ENCODE measurements at regions not wholly inside any gene's neighbourhood (a gene's known extent, or its start where the extent isn't known, plus 50 kb on each side); places are given as distances from the start of the nearest gene placed in this dataset.
A peak's percentile ranks its signal among the peaks of the same experiment; 100 is the strongest.

DNA sequence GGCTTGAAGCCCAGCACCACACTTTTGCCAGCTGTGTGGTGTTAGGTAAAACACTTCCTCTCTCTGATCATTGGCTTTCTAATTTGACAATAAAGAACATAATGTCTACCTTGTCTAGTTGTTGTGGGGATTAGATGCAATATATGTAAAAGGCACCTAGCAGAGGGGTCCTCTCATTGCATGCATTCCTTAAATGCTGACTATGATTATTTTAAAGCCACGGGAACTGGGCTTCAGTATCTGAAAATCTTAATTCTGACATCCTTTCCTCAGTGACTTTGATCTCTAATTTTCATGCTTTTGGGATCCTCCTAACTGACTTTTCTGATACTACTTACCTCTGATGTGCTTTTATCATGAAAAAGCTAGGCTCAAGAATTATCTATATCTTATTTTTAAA is 596.3 kb downstream of the TAFA4 start:
- intact Hi-C loops (cut with DNase I, micrococcal nuclease) = no loop called here
- no peak for DNase-seq

DNA sequence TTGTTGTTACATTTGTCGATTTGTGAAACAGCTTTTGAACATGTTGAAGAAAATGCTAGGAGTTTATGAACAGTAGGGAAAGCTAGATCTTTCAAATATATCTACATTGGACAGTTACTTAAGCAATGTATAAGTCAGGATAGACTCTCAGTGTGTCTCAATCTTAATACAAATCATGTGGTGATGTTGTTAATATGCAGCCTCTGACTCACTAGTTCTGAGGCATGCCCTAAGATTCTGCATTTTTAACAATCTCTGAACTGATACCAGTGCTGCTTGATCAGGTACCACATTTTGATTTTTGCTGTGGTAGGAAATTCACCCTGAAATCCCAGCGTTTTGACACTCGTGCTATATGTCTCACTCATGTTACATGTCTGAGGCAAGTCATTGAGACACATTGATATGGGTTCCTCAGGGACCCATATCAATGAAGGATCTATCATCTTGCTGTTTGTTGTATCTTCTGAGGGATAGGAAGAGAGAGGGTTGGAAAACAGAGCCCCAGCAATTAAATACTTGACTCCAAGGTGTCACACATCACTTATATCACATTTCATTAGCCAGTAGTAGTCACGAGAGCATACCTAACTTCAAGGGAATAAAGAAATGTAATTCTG is 597.9 kb downstream of the TAFA4 start:
- intact Hi-C loops (cut with DNase I, micrococcal nuclease) = no loop called here
- DNase-seq (no peak), ATAC-seq (no peak)

More for the DNA sequence above, 596.3 kb downstream of the TAFA4 start:
- no peak for ATAC-seq

DNA sequence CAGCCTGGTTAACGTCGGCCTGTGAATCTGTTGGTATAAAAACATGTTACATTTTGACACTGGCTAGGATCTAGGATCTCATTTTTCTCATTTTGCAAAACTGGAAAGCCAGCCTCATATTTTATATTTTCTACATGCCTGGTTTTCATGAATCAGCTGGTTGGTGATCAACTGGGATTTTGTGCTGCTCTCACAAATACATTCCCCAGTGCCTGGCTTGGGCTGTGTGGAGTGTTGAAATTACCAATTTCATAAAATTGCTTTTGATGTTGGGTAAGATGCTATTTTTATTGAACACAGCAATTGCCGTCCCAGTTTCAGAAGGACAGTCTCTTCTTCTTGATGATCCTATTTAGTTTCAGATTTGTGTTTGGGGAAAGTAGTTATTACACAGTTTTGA is 604.3 kb downstream of the TAFA4 start:
- intact Hi-C loops (cut with DNase I, micrococcal nuclease) = no loop called here
- ATAC-seq (no peak), DNase-seq (no peak)

DNA sequence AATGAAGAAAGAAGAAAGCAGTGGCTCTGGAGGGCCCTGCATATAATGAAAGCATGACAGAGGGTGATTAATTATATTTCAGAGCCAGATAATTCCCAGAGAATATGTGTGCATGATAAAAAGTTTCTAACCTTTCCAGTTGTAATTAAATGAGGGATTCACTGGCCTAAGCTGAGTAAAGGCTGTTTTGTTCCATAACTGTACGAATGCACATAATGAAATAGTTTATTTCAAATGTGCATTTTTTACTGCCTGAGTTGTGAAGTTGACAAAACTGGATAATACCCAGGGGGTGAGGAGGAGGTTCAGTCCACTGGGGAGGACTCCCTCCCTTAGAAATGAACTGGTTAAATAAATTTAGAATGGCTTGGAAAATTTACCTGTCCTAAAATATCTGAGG is 616.4 kb downstream of the TAFA4 start:
- ATAC-seq (no peak), DNase-seq (no peak)
- intact Hi-C loops (cut with DNase I, micrococcal nuclease) = no loop called here

DNA sequence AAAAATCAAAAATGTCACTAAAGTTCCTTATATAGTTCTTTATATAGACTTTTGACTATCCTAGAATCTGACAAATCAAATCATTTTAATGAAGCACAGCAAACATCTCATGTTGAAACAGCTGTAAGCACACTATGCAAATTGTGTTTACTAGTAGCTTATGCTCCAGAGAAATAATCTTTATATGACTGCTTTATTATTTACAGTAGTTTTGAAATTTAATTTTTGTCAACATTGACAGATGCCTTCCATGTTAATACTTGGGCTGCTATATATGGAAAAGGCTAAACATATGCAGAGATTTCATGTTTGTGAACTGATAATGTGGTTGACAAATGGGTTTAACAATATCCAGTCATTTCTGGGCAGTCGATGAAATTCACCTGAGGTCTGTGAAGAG is 616.8 kb downstream of the TAFA4 start:
- intact Hi-C loops (cut with DNase I, micrococcal nuclease) = no loop called here
- no peak for ATAC-seq
- no peak for DNase-seq

DNA sequence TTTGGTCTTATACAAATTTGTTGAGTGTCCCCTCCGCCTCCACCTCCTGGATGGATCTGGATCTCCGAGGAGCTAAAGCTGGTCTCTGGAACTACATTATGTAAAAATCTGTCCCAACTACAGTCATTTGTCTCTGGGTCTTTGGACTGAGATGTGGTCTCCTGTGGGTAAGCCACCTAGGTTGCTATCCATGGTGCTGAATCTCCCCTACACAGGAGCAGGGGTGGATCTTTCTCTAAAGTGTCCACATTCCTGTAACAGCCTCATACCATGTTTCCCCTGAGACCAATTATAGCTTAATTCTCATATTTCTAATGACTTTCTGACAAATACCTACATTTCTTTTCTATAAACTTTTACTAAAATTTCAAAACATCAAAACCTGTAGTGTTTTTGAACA is 625.8 kb downstream of the TAFA4 start:
- intact Hi-C loops (cut with DNase I, micrococcal nuclease) = no loop called here
- ATAC-seq = no peak
- no peak for DNase-seq

DNA sequence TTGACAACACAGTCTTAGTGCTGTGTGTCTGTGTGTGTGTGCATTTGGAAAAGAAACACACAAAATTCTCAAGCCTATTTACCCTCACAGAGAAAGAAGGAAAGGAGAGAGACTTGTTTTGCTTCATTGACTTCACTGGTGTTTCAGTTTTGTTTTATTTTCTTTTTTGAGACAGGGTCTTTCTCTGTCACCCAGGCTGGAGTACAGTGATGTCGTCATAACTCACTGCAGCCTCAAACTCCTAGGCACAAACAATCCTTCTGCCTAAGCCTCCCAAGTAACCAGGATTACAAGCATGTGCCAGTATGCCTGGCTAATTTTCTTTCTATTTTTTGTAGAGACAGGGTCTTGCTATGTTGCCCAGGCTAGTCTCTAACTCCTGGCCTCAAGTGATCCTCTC is 636.9 kb downstream of the TAFA4 start:
- DNase-seq (no peak), ATAC-seq (no peak)
- intact Hi-C loops (cut with DNase I, micrococcal nuclease) = no loop called here

DNA sequence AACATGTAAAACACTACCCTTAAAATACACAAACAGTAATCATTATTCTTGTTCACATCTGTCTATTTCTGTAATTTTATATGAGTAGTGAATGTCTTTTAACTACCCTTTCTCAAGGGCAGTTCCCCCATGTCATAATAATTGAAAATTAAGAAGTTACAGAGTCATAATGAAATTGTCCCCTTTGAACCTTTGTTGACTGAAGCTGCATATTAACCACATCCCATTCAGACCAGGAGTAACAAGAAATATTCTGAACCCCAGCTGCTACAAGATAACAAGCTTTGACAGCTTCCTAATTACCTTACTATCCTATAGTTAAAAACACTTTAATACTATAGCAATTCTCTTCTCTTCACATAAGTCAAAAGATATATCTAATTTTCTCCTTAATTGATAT is 635.9 kb upstream of the SUCLG2 start:
- intact Hi-C loops (cut with DNase I, micrococcal nuclease) = no loop called here
- DNase-seq = no peak
- ATAC-seq = no peak

DNA sequence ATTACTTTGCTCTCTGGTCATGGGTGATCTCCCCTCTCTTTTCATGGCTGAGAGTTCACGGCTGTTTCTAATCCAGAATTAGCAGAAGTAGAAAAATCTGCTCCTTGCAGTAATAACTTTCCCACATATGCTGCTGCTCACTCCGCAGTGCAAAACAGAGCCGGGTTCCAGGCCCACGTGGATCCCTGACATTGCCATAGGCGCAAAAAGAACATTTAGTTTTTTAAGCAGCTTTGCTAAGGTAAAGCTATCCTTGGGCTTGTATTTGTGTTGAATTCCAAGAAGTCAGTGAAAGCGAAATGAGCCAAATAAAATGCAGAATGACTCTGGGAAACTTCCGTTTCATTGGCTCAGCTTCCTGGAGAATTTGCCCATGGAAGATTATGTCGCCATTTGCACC is 633.7 kb upstream of the SUCLG2 start:
- ATAC-seq (no peak), DNase-seq (no peak)
- intact Hi-C loops (cut with DNase I, micrococcal nuclease) = no loop called here

DNA sequence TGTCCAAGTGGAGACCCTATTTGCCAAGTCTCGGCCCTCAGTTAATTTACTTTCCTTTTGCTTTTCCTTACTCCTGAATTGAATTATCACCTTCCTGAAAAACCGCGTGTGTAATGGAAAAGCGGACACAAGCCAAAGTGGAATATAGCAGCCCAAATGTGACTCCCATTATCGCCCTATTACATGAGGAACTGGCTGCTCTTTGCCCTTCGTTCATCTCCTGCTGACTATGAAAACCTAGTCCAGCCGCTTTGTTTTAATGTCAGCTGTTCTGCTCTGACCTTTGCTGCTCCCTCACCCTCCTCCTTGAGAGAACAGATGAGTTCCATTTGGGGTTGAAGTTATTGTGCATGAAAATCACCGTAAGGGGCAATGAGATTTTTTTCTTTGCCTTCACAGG is 632.7 kb upstream of the SUCLG2 start:
- intact Hi-C loops (cut with DNase I, micrococcal nuclease) = no loop called here
- ATAC-seq (no peak), DNase-seq (no peak)

DNA sequence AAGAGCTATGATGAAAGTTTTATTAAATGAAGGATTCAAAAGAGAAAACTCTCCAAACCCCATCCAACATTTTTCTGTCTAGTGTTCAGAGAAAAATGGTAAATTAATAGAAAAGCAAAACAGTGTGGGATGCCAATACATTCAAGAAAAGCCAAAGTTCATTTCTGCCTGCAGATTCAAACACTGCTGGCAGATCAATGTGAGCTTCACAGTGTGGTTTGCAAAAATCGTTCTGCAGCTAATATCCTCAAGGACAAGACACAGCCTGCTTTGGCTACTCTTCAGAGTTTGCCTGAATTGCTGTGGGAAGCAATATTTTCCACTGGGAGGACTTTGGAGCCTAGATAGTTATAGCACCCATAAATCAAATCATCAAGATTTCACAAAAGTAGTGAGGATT is 619.9 kb upstream of the SUCLG2 start:
- no peak for ATAC-seq
- DNase-seq = no peak
- intact Hi-C loops (cut with DNase I, micrococcal nuclease) = no loop called here

DNA sequence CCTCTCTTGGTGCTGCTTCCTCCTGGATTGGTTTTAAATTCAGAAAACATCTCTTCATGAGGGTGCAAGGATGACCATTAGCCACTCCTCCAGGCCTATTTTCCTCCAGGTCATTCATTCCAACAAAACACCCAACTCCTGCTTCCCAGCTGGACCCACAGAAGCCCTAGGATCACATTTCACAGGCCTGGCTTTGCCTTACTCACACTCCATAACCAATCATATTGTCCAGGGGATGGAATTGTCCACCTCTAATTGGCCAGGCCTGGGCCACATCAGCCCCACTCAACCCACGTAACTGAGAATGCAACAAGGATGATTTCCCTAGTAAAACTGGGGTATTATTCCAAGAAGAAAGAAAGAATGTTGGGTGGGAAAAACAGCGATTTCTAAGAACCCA is 616.7 kb upstream of the SUCLG2 start:
- intact Hi-C loops (cut with DNase I, micrococcal nuclease) = no loop called here
- ATAC-seq = no peak
- DNase-seq = no peak

DNA sequence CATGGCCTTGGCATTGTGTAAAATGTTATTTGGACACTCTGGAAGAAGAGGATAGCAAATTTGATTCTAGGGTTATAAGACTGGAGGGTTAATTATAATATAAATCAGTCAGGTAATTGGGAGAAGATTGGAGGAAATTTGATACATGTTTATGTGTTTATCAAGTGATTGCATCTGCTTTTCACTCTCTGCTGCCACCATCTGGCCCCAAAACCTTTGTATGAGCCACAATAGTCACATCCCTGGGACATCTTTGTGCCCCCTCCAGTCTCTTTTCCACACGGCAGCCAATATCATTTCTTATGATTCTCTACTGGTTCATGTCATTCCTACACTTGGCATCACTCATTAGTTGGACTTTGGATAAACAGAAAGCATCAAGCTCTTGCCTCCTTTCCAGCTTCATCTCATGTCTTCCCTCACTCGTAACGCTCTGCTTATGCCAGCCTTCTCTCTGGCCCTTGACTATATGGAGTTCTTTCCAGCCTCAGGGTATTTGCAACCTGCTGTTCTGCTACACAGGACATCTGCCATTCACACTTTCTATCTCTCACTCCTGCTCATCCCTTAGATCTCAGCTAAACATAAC is 602.3 kb upstream of the SUCLG2 start:
- intact Hi-C loops (cut with DNase I, micrococcal nuclease) = no loop called here
- DNase-seq (peak in 1 of 2 donors; percentile 10), ATAC-seq (no peak)

DNA sequence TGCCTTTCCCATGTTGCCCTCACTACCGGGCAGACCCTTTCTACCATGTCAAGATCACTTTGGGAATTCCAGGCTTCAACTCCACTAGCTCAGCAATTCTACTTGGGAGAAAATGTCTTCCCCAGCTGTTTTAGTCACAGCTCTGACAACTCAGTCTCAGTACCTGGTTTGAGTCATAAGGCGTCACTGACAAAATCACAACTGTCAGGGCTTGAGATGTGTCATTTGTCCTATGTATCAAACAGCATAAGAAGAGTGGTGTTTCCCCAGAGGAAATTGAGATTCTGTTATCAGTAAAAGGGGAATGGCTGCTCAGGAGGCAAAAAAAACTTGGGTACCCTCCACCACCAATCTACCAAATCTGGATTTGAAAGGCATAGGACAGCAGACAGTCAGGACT is 594.9 kb upstream of the SUCLG2 start:
- ATAC-seq (no peak), DNase-seq (no peak)
- intact Hi-C loops (cut with DNase I, micrococcal nuclease) = no loop called here

DNA sequence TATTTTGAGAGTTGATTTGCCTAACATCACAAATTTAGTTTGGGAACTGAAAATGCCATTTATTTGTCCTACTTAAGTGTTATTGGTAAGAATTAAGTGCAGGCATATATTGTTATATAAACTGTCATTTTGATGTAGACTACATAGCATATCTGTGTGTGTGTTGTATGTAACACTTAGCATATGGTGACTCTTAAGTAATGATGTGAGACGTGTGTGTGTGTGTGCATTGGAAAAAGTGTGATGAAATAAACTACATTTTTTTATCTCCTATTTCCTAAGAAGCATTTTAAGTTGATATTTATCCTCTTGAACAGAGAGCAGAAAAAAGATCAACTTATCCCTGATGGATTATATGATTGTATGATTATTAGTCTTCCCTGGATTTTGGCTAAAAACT is 588.2 kb upstream of the SUCLG2 start:
- no peak for ATAC-seq
- no peak for DNase-seq
- intact Hi-C loops (cut with DNase I, micrococcal nuclease) = no loop called here

DNA sequence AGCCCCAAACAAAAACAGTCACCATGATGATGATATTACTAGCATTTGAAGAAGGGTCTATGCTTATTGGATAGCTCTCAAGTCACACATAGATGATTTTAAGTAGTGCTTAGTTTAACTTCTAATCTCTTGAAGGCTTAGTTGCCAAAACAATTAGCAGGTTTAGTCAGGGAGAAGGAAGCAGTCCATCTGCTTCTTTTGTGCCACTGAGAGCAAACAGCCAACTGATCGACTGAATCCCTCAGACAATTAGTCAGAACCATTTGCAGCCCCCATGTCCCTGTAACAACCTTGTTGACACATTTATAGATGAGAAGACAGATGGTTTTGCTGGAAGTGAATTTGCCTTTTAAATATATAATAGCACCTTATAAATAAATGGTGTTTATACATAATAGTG is 585.1 kb upstream of the SUCLG2 start:
- no peak for DNase-seq
- no peak for ATAC-seq
- intact Hi-C loops (cut with DNase I, micrococcal nuclease) = no loop called here

DNA sequence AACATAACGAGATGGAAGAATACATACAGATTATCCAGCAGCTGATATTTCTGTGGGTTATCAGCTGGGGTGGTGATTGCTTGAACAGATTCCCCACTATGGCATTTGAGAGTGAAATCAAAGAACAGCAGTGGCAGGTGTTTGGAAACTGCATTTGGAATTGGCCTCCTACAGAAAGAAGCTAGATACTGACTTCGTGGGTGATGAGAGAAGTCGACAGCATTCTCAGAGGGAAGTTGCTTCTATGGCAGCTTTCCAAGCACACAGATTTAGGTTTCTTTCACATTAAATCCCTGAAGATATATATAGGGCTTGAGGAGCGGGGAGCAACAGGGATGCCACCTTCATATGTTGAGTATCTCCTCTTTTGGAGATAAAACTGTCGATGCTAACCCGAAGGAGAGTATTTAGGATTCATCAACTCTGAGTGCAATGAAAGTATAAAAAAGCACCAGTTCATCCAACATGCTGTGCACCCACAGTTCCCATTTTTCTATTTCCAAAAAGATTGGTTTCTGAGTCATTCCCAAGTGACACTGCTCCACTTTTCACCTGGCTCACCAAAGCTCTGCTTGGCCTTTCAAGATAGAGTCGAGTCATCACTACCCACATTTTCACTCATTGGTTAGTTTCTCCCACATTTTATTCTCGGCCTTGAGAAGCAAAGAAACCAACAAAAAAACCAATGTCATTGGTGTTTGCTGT is 579.8 kb upstream of the SUCLG2 start:
- intact Hi-C loops (cut with DNase I, micrococcal nuclease) = no loop called here
- no peak for DNase-seq
- ATAC-seq = no peak

DNA sequence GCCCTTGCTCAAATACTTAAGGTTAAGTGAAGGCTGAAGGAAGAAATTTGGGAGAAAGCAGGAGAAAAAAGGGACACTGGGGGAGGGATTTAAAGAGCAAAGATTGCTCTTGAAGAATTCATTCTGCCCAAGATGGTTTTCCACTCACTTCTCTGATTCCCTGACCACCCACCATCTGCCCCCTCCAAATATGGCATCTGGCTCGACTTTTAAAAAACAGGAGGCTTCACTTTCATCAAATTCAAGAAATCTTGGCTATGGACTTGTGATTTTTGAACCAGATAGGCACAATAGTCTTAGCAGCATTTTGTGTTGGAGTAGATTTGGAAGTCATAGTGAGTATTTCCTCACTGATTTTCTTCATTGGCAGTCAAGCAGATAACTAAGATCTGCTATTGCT is 574.4 kb upstream of the SUCLG2 start:
- intact Hi-C loops (cut with DNase I, micrococcal nuclease) = no loop called here
- ATAC-seq = no peak
- no peak for DNase-seq

DNA sequence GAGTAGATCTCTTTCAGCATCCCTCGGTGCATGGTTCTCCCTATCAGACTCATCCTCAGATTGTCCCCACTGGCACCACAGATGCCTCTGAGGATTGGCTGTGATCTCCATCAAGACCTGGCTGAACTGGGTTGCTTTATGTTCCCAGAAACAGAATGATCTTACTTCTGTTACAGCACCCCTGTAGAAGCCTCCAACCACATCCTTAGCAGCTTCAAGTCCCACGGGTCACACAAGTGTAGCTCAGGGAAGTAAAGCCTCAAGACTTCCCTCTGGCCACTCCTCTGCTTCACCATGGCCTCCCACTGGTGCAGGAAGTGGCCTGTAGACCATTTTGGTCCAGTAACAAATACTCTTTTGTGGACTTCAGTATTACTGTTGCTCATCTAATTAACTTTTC is 566.4 kb upstream of the SUCLG2 start:
- ATAC-seq (no peak), DNase-seq (no peak)
- intact Hi-C loops (cut with DNase I, micrococcal nuclease) = no loop called here

DNA sequence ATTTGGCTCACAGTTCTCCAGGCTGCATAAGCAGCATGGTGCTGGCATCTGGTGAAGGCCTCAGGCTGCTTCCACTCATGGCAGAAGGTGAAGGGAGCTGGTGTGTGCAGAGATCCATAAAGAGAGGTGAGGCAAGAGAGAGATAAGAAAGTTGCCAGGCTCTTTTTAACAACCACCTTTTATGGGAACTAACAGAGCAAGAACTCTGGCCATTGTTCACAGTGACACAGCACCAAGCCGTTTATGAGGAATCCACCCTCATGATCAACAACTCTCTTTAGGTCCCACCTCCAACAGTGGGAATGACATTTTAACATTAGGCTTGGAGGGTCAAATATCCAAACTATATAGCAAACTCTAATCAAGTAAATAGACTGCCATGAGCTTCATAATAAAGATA is 557.2 kb upstream of the SUCLG2 start:
- intact Hi-C loops (cut with DNase I, micrococcal nuclease) = no loop called here
- DNase-seq (no peak), ATAC-seq (peak; percentile 74)

DNA sequence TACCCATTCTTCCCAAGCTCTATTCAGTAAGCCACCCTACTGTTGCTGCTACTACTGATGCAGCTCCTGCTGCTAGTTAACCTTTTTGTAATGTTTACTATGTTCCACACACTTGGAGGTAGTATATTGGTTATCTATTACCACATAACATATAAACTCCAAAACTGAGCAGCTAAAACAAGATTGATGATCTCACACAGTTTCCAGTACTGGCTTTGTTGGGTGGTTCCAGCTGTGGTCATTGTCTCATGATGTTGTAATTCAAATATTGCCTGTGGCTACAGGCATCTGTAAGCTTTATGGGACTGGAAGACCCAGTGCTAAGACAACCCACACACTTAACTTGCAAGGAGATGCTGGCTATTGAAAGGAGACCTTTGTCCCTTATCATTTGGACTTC is 556.2 kb upstream of the SUCLG2 start:
- intact Hi-C loops (cut with DNase I, micrococcal nuclease) = no loop called here
- DNase-seq (no peak), ATAC-seq (peak; percentile 48)

Data from left colon (tissue), 2 donors.